ENCODE measurements at regions not wholly inside any gene's neighbourhood (a gene's known extent, or its start where the extent isn't known, plus 50 kb on each side); places are given as distances from the start of the nearest gene placed in this dataset.
"Not testable (repeated sequence)": the region's sequence is repeated elsewhere in the genome, so short reads cannot be mapped to it uniquely, and the experiment has no call there.

- H3K36me3 ChIP-seq = no peaks in the 10 kb centered on the region
- no peaks in the 10 kb centered on the region for H3K27me3 ChIP-seq (replicated peaks; ENCODE audit: insufficient read depth)
- H3K9me3 ChIP-seq = no peaks in the 10 kb centered on the region
- H3K4me3 ChIP-seq = no peak overlapping the region
- no peak for DNase-seq (ENCODE audit: low spot score)
- no peak overlapping the region for H3K27ac ChIP-seq
- no peak for ATAC-seq (ENCODE audit: insufficient number of reproducible peaks, low FRiP score, low read depth)
- no peaks in the 10 kb centered on the region for H3K4me1 ChIP-seq (ENCODE audit: control insufficient read depth in 1 of 2, low read depth in 2 of 2)
- TF ChIP-seq CTCF (IDR thresholded peaks at IDR 0.05) = no peak
Observed at GRCh38 chr6:71229477-71229876, 59.1 kb upstream of the OGFRL1 start.

- H3K27me3 ChIP-seq (replicated peaks; ENCODE audit: insufficient read depth); ATAC-seq (ENCODE audit: insufficient number of reproducible peaks, low FRiP score, low read depth); H3K9me3 ChIP-seq; H3K36me3 ChIP-seq; DNase-seq (ENCODE audit: low spot score); H3K4me1 ChIP-seq (ENCODE audit: control insufficient read depth in 1 of 2, low read depth in 2 of 2); H3K4me3 ChIP-seq; H3K27ac ChIP-seq: not testable (repeated sequence)
Observed at GRCh38 chr6:71232890-71233289, 55.7 kb upstream of the OGFRL1 start.

GRCh38 chr6:71236926-71237434 is 51.6 kb upstream of the OGFRL1 start:
- no peak for TF ChIP-seq CTCF (IDR thresholded peaks at IDR 0.05)
- no peak for ATAC-seq (ENCODE audit: insufficient number of reproducible peaks, low FRiP score, low read depth)
- Histone ChIP-seq H3K36me3 (no peaks in the 10 kb centered on the region), H3K4me1 (ENCODE audit: control insufficient read depth in 1 of 2, low read depth in 2 of 2) (no peaks in the 10 kb centered on the region), H3K27ac (no peak overlapping the region), H3K27me3 (replicated peaks; ENCODE audit: insufficient read depth) (no peaks in the 10 kb centered on the region), H3K4me3 (no peak overlapping the region), H3K9me3 (no peaks in the 10 kb centered on the region)
- DNase-seq (ENCODE audit: low spot score) = no peak

- no peaks in the 10 kb centered on the region for H3K27me3 ChIP-seq (replicated peaks; ENCODE audit: insufficient read depth)
- TF ChIP-seq CTCF (IDR thresholded peaks at IDR 0.05) = no peak
- no peak for DNase-seq (ENCODE audit: low spot score)
- no peak for ATAC-seq (ENCODE audit: insufficient number of reproducible peaks, low FRiP score, low read depth)
- H3K4me3 ChIP-seq = no peak overlapping the region
- no peaks in the 10 kb centered on the region for H3K4me1 ChIP-seq (ENCODE audit: control insufficient read depth in 1 of 2, low read depth in 2 of 2)
- no peaks in the 10 kb centered on the region for H3K36me3 ChIP-seq
- H3K27ac ChIP-seq = no peak overlapping the region
- H3K9me3 ChIP-seq = peaks cover 4% of the 10 kb centered on the region
Observed at GRCh38 chr6:71238351-71238750, 50.3 kb upstream of the OGFRL1 start.

All from thoracic aorta (tissue), 2 donors.